ENCODE measurements at regions not wholly inside any gene's neighbourhood (a gene's known extent, or its start where the extent isn't known, plus 50 kb on each side); places are given as distances from the start of the nearest gene placed in this dataset.

DNA sequence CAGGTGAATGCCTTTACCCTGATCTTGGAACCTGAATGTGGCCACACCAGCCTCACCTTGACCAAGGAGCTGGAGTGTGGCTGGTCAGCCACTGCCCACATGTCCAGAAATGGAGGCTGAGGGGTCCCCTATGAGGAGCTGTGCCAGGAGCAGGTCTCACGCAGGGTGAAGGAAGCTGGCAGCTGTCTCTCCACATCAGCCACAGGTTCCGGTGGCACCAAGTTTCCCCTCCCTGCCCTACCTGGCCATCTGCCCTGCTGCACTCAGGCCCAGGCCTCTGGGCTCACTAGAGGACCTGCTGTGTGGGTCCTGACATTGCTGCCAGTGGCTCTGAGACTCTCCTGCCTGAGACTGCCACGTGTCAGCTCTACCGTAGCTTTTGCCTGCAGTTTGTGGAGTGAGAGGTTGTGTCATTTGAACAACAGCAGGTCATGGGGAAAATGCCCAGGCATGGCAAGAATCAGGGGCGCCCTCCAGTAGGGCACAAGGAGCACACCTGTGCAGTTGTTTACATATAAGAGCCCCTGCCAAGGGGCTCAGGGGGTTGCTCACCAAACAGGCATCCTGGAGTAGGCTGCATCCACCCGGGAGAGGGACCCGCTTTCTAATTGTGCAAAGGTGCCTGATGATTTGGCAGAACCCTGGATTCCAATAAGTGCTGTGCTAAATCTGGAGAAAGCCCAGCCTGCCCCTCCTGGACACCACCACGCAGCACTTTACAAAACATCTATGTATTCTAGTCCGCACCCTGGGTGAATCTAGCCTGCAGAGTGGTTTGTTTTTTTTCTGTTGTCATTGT, 258.5 kb upstream of the TLE3 start:
- DNase-seq = peak; percentile 3 to 59
- Histone ChIP-seq H3K4me3 (no peak overlapping the region), H3K36me3 (no peaks in the 10 kb centered on the region), H3K27ac (no peak overlapping the region), H3K9me3 (no peaks in the 10 kb centered on the region), H3K4me1 (peaks cover 0 to 27% (median 14%) of the 10 kb centered on the region in 4 donors), H3K27me3 (no peaks in the 10 kb centered on the region)
- 62 to 81% (median 72%) methylated on average over 6 to 9 of the region's 9 CpGs for WGBS, 5 donors
- intact Hi-C loops (cut with DNase I; ENCODE audit: low total_unique reads) = no loop called here
- TF ChIP-seq, protein P1, sequence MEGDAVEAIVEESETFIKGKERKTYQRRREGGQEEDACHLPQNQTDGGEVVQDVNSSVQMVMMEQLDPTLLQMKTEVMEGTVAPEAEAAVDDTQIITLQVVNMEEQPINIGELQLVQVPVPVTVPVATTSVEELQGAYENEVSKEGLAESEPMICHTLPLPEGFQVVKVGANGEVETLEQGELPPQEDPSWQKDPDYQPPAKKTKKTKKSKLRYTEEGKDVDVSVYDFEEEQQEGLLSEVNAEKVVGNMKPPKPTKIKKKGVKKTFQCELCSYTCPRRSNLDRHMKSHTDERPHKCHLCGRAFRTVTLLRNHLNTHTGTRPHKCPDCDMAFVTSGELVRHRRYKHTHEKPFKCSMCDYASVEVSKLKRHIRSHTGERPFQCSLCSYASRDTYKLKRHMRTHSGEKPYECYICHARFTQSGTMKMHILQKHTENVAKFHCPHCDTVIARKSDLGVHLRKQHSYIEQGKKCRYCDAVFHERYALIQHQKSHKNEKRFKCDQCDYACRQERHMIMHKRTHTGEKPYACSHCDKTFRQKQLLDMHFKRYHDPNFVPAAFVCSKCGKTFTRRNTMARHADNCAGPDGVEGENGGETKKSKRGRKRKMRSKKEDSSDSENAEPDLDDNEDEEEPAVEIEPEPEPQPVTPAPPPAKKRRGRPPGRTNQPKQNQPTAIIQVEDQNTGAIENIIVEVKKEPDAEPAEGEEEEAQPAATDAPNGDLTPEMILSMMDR (IDR thresholded peaks at IDR 0.05) = no peak
- no peak for TF ChIP-seq POLR2A (IDR thresholded peaks at IDR 0.05)
- TF ChIP-seq EP300 (IDR thresholded peaks at IDR 0.05) = no peak
- TF ChIP-seq POLR2AphosphoS5 (IDR thresholded peaks at IDR 0.05) = no peak

DNA sequence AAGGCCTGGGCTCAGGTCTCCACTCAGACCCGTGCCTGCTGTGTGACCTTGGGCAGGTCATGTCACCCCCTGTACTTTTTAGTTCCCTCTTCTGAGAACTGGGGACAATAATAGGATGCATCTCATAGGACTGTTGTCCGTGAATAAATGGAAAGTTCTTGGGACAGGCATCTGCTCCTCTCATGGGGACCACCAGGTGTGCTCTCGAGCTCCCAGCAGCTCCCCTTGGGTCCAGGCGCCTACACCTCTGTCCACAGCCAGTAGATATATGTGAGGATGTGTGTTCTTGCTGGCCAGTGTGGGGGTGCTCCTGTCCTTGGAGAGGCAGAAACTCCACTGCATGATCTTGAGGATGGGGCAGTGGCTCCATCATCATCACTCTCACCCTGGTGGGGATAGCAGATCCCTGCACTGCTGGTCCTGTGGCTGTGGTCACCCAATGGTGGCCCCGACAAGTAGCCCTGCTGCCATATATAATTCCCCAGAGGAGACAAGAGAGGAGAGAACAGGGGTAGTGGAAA, 257.6 kb upstream of the TLE3 start:
- Histone ChIP-seq H3K27ac (no peak overlapping the region), H3K4me3 (no peak overlapping the region), H3K4me1 (peaks cover 0 to 27% (median 14%) of the 10 kb centered on the region in 4 donors), H3K36me3 (no peaks in the 10 kb centered on the region), H3K9me3 (no peaks in the 10 kb centered on the region), H3K27me3 (no peaks in the 10 kb centered on the region)
- 89 to 96% (median 91%) methylated on average over 4 to 5 of the region's 5 CpGs for WGBS, 5 donors
- DNase-seq = peak in 1 of 2 donors; percentile 6
- intact Hi-C loops (cut with DNase I; ENCODE audit: low total_unique reads) = no loop called here
- TF ChIP-seq EP300 (IDR thresholded peaks at IDR 0.05) (no peak), POLR2A (IDR thresholded peaks at IDR 0.05) (no peak), POLR2AphosphoS5 (IDR thresholded peaks at IDR 0.05) (no peak)
- TF ChIP-seq, protein P1 (IDR thresholded peaks at IDR 0.05) = no peak

DNA sequence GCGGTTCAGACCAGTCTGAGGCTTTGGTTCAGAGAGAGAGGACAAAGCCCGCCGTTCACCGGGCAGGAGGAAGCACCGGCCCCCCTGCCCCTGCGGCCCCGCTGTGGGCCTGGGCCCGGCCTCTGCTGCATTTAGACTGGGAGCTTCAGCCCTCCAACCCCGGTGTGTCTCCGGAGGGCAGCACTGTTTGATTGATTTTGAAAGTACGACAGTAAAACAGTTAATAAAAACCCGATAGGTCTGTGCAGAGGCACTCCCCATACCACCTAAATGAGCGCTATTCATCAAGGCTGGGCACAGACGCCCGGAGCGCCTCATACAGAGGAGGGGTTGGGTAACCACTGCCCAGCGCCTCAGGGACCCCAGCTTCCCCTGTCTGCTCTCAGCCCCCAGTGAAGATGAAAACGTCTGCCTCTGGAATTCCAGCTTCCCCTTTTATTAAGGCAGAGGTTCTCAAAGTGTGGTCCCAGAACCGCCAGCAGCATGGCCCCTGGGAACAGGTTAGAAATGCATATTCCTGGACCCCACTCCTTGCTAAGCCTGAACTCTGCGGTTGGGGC, 256.7 kb upstream of the TLE3 start:
- H3K36me3 ChIP-seq = no peaks in the 10 kb centered on the region
- H3K27me3 ChIP-seq = no peaks in the 10 kb centered on the region
- no peak for DNase-seq
- intact Hi-C loops (cut with DNase I; ENCODE audit: low total_unique reads) = no loop called here
- H3K27ac ChIP-seq = no peak overlapping the region
- WGBS, 5 donors = 56 to 75% (median 71%) methylated on average over 20 of the region's 20 CpGs
- H3K4me1 ChIP-seq = peaks cover 0 to 27% (median 14%) of the 10 kb centered on the region in 4 donors
- H3K9me3 ChIP-seq = no peaks in the 10 kb centered on the region
- no peak overlapping the region for H3K4me3 ChIP-seq
- TF ChIP-seq POLR2AphosphoS5 (IDR thresholded peaks at IDR 0.05) (no peak), EP300 (IDR thresholded peaks at IDR 0.05) (no peak), POLR2A (IDR thresholded peaks at IDR 0.05) (no peak)
- TF ChIP-seq, protein P1 (IDR thresholded peaks at IDR 0.05) = no peak

DNA sequence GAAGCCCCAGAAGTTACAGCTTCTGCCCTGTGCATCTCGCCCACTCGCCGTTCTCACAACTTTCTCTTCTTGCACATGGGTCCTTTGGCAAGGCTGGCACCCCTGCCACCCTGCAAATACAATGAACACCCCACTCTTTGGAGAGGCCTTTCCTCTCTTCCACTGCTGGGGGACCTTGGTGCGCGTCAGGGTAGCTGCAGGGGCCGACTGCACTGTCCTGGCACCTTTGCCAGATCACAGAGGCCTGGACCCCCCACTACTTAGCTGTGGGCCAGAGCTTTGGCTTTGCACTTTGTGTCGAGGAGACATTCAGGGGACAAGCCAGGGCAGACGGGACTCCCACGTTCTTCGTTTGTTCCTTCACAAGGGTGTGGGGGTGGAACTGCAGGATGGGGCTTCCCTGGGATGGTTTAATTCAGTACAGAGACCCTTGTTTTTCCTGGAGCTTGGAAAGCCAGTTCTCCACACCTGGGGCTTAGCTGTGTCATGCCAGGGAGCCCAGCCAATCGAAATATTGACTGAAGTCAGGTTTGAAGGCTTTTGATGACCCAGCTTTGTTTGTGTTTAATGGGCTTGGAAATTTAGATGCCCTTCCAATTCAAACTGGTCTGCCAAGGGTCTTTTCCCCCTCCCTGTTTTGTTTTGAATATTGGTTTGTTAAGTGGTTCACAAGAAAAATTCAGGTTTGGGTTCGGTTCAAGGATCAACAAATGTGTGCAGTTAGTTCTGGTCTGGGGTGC, 256.1 kb upstream of the TLE3 start:
- Histone ChIP-seq H3K36me3 (no peaks in the 10 kb centered on the region), H3K4me3 (no peak overlapping the region), H3K27me3 (no peaks in the 10 kb centered on the region), H3K9me3 (no peaks in the 10 kb centered on the region), H3K27ac (no peak overlapping the region), H3K4me1 (peaks cover 0 to 27% (median 14%) of the 10 kb centered on the region in 4 donors)
- WGBS, 5 donors = 66 to 86% (median 79%) methylated on average over 12 of the region's 12 CpGs
- intact Hi-C loops (cut with DNase I; ENCODE audit: low total_unique reads) = no loop called here
- peak in 1 of 2 donors; percentile 72 for DNase-seq
- TF ChIP-seq POLR2AphosphoS5 (IDR thresholded peaks at IDR 0.05) (no peak), EP300 (IDR thresholded peaks at IDR 0.05) (no peak), POLR2A (IDR thresholded peaks at IDR 0.05) (no peak)
- TF ChIP-seq, protein P1 (IDR thresholded peaks at IDR 0.05) = no peak

Measured in stomach (tissue), 8 donors.